ENCODE measurements at regions not wholly inside any gene's neighbourhood (a gene's known extent, or its start where the extent isn't known, plus 50 kb on each side); places are given as distances from the start of the nearest gene placed in this dataset.

DNA sequence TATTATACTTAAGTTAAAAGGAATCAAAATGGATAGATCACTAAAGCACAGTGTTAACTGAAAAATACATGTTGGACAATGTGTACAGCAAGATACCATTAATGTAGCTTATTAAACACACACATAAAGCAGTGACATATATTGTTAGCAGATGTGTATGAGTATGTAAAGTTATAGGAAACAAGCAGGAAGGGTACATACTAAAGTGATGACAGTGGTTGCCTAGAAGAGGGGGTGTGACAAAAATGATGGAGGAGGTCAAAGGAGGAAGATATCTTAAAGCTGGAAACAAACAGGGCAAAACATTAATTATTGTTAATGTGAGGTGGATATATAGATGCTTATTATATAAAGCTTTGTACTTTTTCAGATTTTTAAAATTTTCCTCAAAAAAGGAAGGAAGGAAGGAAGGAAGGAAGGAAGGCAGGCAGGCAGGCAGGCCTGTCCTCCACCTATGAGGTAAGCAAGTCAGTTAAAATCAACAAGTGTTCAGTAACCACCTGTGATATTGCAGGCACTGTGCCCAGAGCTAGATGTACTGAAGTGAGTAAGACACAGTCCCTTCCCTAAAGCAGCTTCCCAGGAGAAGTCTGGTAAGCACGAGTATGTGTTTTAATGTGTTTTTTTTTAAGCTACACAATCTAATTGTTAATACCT is 252.9 kb upstream of the NR5A2 start:
- TF ChIP-seq, protein P1, sequence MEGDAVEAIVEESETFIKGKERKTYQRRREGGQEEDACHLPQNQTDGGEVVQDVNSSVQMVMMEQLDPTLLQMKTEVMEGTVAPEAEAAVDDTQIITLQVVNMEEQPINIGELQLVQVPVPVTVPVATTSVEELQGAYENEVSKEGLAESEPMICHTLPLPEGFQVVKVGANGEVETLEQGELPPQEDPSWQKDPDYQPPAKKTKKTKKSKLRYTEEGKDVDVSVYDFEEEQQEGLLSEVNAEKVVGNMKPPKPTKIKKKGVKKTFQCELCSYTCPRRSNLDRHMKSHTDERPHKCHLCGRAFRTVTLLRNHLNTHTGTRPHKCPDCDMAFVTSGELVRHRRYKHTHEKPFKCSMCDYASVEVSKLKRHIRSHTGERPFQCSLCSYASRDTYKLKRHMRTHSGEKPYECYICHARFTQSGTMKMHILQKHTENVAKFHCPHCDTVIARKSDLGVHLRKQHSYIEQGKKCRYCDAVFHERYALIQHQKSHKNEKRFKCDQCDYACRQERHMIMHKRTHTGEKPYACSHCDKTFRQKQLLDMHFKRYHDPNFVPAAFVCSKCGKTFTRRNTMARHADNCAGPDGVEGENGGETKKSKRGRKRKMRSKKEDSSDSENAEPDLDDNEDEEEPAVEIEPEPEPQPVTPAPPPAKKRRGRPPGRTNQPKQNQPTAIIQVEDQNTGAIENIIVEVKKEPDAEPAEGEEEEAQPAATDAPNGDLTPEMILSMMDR (IDR thresholded peaks at IDR 0.05), result no peak
- no peak for TF ChIP-seq POLR2A (IDR thresholded peaks at IDR 0.05)

All from thyroid gland (tissue), 4 donors.